Adrenal gland (tissue), 9 donors: ENCODE measurements at regions not wholly inside any gene's neighbourhood (a gene's known extent, or its start where the extent isn't known, plus 50 kb on each side); places are given as distances from the start of the nearest gene placed in this dataset.

Experiments
- DNase-seq, 7 donors: peaks; one replicate each; pipeline ENCODE4 v3.0.0-alpha.2; 2019 to 2020
- H3K27ac ChIP-seq, 5 donors: fragments of 200-600 bp; sonication (generic) in 4 of 5; 1 replicate in 3 of 5; 2 replicates in 2 of 5; pipeline versions ENCODE4 v1.5.1 to v1.8.0; 2016 to 2020; ENCODE audit warnings: mild to moderate bottlenecking in 1 of 5
- H3K27me3 ChIP-seq: fragments of 200-600 bp; 2 replicates; pipeline ENCODE4 v1.8.0; 2021
- H3K36me3 ChIP-seq, 2 donors: fragments of 200-600 bp; replicated peaks in 1 of 2; 1 replicate in 1 of 2; 2 replicates in 1 of 2; pipeline versions ENCODE4 v1.5.1 to v1.8.0; 2018 to 2022
- H3K4me1 ChIP-seq, 2 donors: fragments of 200-600 bp; replicated peaks in 1 of 2; 1 replicate in 1 of 2; 2 replicates in 1 of 2; pipeline versions ENCODE4 v1.5.1 to v1.8.0; 2018 to 2021
- H3K4me3 ChIP-seq, 4 donors: fragments of 200-600 bp; sonication (generic) in 3 of 4; one replicate each; pipeline ENCODE4 v1.5.1; 2016 to 2018
- H3K9me3 ChIP-seq, 3 donors: fragments of 200-600 bp; sonication (generic) in 1 of 3; replicated peaks in 1 of 3; 1 replicate in 2 of 3; 2 replicates in 1 of 3; pipeline versions ENCODE4 v1.5.1 to v1.8.0; 2016 to 2021
- POLR2A ChIP-seq, 2 donors: fragments of 450-650 bp; IDR thresholded peaks; one replicate each; pipeline ENCODE4 v1.6.1; 2017; ENCODE audit warnings: antibody characterized with exemption in 2 of 2, mild to moderate bottlenecking in 2 of 2, moderate library complexity in 1 of 2
- WGBS, 4 donors: extraction: QIAGEN DNeasy Blood & Tissue Kit in 2 of 4; methylation state at CpG; one replicate each; pipeline versions ENCODE4 v1.1.5 to v1.1.7; 2013 to 2017; 5-methylcytosine and 5-hydroxymethylcytosine counted together
- intact Hi-C, 2 donors: fragments of 100-400 bp; cut with DNase I; formaldehyde crosslinking; loops; one replicate each; pipeline versions ENCODE4 v1.14.1 to v1.15.0; 2022 to 2023
- TF ChIP-seq, protein P1 (sequence below), 6 experiments: fragments of 450-650 bp in 4 of 6; fragments of 200-600 bp in 2 of 6; sonication (generic) in 1 of 6; IDR thresholded peaks; 1 replicate in 5 of 6; 2 replicates in 1 of 6; pipeline versions ENCODE4 v1.5.1 to v1.8.0; 2016 to 2021; ENCODE audit warnings: antibody characterized with exemption in 6 of 6, mild to moderate bottlenecking in 2 of 6, moderate library complexity in 1 of 6
- donor health status: healthy with polysubstance abuse.
- donor health status: Bipolar disorder and iron deficiency.
- donor health status: DM: yes; HTN: yes; CAD: no.
- donor health status: DM: no; HTN: no; CAD: no.
- donor health status: DM: no; HTN: no; CAD: no.

DNA sequence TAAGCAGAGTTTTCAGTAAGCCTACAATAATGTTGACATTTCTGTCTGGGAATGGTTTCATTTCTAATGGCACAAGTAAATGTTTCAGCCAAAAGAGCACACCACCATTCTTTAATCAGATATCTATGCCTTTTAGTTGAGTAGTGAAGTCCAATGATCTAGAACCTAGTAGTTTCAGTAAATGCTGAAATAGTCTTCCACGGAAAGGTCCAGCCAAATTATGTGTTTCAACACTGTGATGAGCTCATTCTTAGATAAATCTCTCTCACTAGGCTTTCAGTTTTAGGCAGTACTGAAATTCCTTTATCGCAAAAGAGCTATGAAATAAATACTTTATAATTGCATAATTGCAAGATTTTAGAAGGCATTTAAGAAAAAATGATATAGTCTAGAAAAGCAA, 816.8 kb upstream of the PCDH9 start:
- intact Hi-C loops: no loop called here
- no peaks in the 10 kb centered on the region for H3K9me3 ChIP-seq
- no peak for DNase-seq

GRCh38 chr13:68030152-68030809, 800.1 kb upstream of the PCDH9 start:
- Histone ChIP-seq H3K27ac (no peak overlapping the region), H3K36me3 (no peaks in the 10 kb centered on the region), H3K27me3 (no peaks in the 10 kb centered on the region), H3K9me3 (no peaks in the 10 kb centered on the region), H3K4me3 (no peak overlapping the region), H3K4me1 (no peaks in the 10 kb centered on the region)
- intact Hi-C loops: no loop called here
- TF ChIP-seq POLR2A (IDR thresholded peaks at IDR 0.05): no peak
- TF ChIP-seq, protein P1, sequence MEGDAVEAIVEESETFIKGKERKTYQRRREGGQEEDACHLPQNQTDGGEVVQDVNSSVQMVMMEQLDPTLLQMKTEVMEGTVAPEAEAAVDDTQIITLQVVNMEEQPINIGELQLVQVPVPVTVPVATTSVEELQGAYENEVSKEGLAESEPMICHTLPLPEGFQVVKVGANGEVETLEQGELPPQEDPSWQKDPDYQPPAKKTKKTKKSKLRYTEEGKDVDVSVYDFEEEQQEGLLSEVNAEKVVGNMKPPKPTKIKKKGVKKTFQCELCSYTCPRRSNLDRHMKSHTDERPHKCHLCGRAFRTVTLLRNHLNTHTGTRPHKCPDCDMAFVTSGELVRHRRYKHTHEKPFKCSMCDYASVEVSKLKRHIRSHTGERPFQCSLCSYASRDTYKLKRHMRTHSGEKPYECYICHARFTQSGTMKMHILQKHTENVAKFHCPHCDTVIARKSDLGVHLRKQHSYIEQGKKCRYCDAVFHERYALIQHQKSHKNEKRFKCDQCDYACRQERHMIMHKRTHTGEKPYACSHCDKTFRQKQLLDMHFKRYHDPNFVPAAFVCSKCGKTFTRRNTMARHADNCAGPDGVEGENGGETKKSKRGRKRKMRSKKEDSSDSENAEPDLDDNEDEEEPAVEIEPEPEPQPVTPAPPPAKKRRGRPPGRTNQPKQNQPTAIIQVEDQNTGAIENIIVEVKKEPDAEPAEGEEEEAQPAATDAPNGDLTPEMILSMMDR (IDR thresholded peaks at IDR 0.05): no peak
- WGBS, 4 donors: 55 to 94% (median 73%) methylated on average over 1 of the region's 1 CpG
- DNase-seq: no peak

More for the DNA sequence above, 816.8 kb upstream of the PCDH9 start:
- 68 to 91% (median 73%) methylated on average over 2 of the region's 2 CpGs for WGBS, 4 donors
- H3K4me3 ChIP-seq: no peak overlapping the region
- H3K36me3 ChIP-seq: no peaks in the 10 kb centered on the region
- H3K27me3 ChIP-seq: no peaks in the 10 kb centered on the region
- TF ChIP-seq POLR2A (IDR thresholded peaks at IDR 0.05): no peak
- TF ChIP-seq, protein P1 (IDR thresholded peaks at IDR 0.05): no peak
- H3K27ac ChIP-seq: no peak overlapping the region
- H3K4me1 ChIP-seq: no peaks in the 10 kb centered on the region

DNA sequence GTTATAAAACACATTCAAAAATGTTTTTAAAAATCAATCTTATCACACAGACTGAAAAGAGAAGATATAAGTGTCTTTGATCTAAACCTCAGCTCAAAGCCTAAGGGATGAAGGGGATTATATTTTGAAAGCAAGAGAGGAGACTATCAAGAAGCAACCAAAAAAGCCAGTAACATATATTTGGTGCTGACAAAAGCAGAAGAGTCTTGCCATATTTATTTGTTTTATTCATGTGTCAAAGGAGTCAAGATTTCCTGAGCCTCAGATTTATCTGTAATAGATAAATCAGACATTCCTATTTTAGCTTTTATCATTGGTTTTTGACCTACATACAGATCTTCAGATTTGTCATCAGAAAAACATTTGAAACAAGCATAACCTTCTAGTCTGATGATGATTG, 798.6 kb upstream of the PCDH9 start:
- Histone ChIP-seq H3K4me1 (no peaks in the 10 kb centered on the region), H3K36me3 (no peaks in the 10 kb centered on the region), H3K27ac (no peak overlapping the region), H3K27me3 (no peaks in the 10 kb centered on the region), H3K9me3 (no peaks in the 10 kb centered on the region), H3K4me3 (no peak overlapping the region)
- TF ChIP-seq, protein P1 (IDR thresholded peaks at IDR 0.05): no peak
- no peak for TF ChIP-seq POLR2A (IDR thresholded peaks at IDR 0.05)
- DNase-seq: no peak
- intact Hi-C loops: no loop called here

- WGBS, 4 donors: 60 to 74% (median 68%) methylated on average over 4 of the region's 4 CpGs
- TF ChIP-seq POLR2A (IDR thresholded peaks at IDR 0.05): no peak
- TF ChIP-seq, protein P1 (IDR thresholded peaks at IDR 0.05): no peak
These were observed 797.2 kb upstream of the PCDH9 start for GRCh38 chr13:68027306-68027705.

More at GRCh38 chr13:68027306-68027705, 797.2 kb upstream of the PCDH9 start:
- H3K4me1 ChIP-seq: no peaks in the 10 kb centered on the region
- H3K9me3 ChIP-seq: no peaks in the 10 kb centered on the region
- no peak overlapping the region for H3K4me3 ChIP-seq
- no peaks in the 10 kb centered on the region for H3K36me3 ChIP-seq
- H3K27me3 ChIP-seq: no peaks in the 10 kb centered on the region
- no peak overlapping the region for H3K27ac ChIP-seq
- DNase-seq: no peak
- intact Hi-C loops: no loop called here
